SK-N-SH treated with all-trans-retinoic acid at 6 μM for 48 hours (cell line): ENCODE measurements at regions not wholly inside any gene's neighbourhood (a gene's known extent, or its start where the extent isn't known, plus 50 kb on each side); places are given as distances from the start of the nearest gene placed in this dataset.

Source experiments
- GLIS3 ChIP-seq: fragments of 250-450 bp; sonication (Bioruptor Pico); IDR thresholded peaks from 2 replicates; pipeline ENCODE4 v1.5.0; 2020; ENCODE audit warnings: mild to moderate bottlenecking, moderate library complexity
- POU6F1 ChIP-seq: fragments of 250-450 bp; sonication (Bioruptor Pico); IDR thresholded peaks from 2 replicates; pipeline ENCODE4 v1.8.0; 2021; ENCODE audit warnings: low read depth, mild to moderate bottlenecking, moderate library complexity, borderline replicate concordance
- TOX ChIP-seq: fragments of 250-450 bp; sonication (Bioruptor Pico); IDR thresholded peaks from 2 replicates; pipeline ENCODE4 v1.8.0; 2021; ENCODE audit warnings: mild to moderate bottlenecking, moderate library complexity, borderline replicate concordance
- ZC3H10 ChIP-seq: fragments of 250-450 bp; sonication (Bioruptor Pico); IDR thresholded peaks from 2 replicates; pipeline ENCODE4 v1.5.1; 2021; ENCODE audit warnings: mild to moderate bottlenecking, moderate library complexity
- ZFP30 ChIP-seq: fragments of 450-650 bp; formaldehyde crosslinking; IDR thresholded peaks from 2 replicates; pipeline ENCODE4 v1.5.0; 2022; ENCODE audit warnings: mild to moderate bottlenecking, moderate library complexity

GRCh38 chr2:780581-780980 lies 103.4 kb upstream of the TMEM18 start:
- TF ChIP-seq POU6F1 (CRISPR knock-in tag) (no peak), ZFP30 (CRISPR knock-in tag) (no peak), GLIS3 (CRISPR knock-in tag) (no peak), ZC3H10 (CRISPR knock-in tag) (no peak), TOX (no peak)
